Esophagus squamous epithelium (tissue), 4 donors: ENCODE measurements at regions not wholly inside any gene's neighbourhood (a gene's known extent, or its start where the extent isn't known, plus 50 kb on each side); places are given as distances from the start of the nearest gene placed in this dataset.

Source experiments
- CTCF ChIP-seq, 6 experiments: fragments of 450-650 bp in 4 of 6; fragments of 200-600 bp in 2 of 6; sonication (generic) in 2 of 6; IDR thresholded peaks; one replicate each; pipeline ENCODE4 v1.5.1; 2016 to 2019; ENCODE audit warnings: antibody characterized with exemption in 6 of 6, mild to moderate bottlenecking in 4 of 6, moderate library complexity in 4 of 6
- POLR2A ChIP-seq, 4 donors: fragments of 450-650 bp; IDR thresholded peaks; one replicate each; pipeline ENCODE4 v1.6.1; 2017; ENCODE audit warnings: antibody characterized with exemption in 4 of 4, mild to moderate bottlenecking in 4 of 4, moderate library complexity in 3 of 4

GRCh38 chr1:209324901-209325871 lies 258.3 kb upstream of the CAMK1G start:
- TF ChIP-seq CTCF (IDR thresholded peaks at IDR 0.05): no peak
- TF ChIP-seq POLR2A (IDR thresholded peaks at IDR 0.05): no peak
